ENCODE measurements at regions not wholly inside any gene's neighbourhood (a gene's known extent, or its start where the extent isn't known, plus 50 kb on each side); places are given as distances from the start of the nearest gene placed in this dataset.

DNA sequence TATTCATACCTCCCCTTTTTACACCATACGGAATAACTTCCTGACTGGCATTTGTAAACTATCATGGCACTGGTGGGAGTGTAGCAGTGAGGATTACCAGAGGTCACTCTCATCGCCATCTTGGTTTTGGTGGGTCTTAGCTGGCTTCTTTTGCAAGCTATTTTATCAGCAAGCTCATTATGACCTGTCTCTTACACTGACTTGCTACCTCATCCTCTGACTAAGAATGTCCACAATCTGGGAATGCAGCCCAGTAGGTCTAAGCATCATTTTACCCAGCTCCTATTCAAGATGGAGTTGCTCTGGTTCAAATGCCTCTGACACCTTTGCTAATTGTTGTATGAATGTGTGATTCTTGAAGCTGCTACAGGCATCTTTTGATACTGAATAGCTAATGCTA is 950.8 kb upstream of the SLC39A10 start (continued):
- TF ChIP-seq RBBP5 (IDR thresholded peaks at IDR 0.05; ENCODE audit: borderline replicate concordance, low read depth, low read length) = no peak
- no peak for TF ChIP-seq TEAD4 (IDR thresholded peaks at IDR 0.05; ENCODE audit: low read depth, low read length)
- no peak for TF ChIP-seq POU5F1 (IDR thresholded peaks at IDR 0.05; ENCODE audit: low read depth, low read length)
- TF ChIP-seq EGR1 (IDR thresholded peaks at IDR 0.05; ENCODE audit: borderline replicate concordance, low read depth, low read length) = no peak
- no peak for TF ChIP-seq BACH1 (IDR thresholded peaks at IDR 0.05; ENCODE audit: low read length)
- TF ChIP-seq HDAC2 (IDR thresholded peaks at IDR 0.05; ENCODE audit: borderline replicate concordance in 1 of 2, low read depth in 2 of 2, low read length in 2 of 2) = no peak
